AG20443 (cell line): ENCODE measurements at regions not wholly inside any gene's neighbourhood (a gene's known extent, or its start where the extent isn't known, plus 50 kb on each side); places are given as distances from the start of the nearest gene placed in this dataset.
"Not testable (repeated sequence)": the region's sequence is repeated elsewhere in the genome, so short reads cannot be mapped to it uniquely, and the experiment has no call there.

Experiments used
- DNase-seq: peaks from one replicate; pipeline ENCODE4 v3.0.0; 2012; ENCODE audit warnings: low spot score, mixed read lengths

DNA sequence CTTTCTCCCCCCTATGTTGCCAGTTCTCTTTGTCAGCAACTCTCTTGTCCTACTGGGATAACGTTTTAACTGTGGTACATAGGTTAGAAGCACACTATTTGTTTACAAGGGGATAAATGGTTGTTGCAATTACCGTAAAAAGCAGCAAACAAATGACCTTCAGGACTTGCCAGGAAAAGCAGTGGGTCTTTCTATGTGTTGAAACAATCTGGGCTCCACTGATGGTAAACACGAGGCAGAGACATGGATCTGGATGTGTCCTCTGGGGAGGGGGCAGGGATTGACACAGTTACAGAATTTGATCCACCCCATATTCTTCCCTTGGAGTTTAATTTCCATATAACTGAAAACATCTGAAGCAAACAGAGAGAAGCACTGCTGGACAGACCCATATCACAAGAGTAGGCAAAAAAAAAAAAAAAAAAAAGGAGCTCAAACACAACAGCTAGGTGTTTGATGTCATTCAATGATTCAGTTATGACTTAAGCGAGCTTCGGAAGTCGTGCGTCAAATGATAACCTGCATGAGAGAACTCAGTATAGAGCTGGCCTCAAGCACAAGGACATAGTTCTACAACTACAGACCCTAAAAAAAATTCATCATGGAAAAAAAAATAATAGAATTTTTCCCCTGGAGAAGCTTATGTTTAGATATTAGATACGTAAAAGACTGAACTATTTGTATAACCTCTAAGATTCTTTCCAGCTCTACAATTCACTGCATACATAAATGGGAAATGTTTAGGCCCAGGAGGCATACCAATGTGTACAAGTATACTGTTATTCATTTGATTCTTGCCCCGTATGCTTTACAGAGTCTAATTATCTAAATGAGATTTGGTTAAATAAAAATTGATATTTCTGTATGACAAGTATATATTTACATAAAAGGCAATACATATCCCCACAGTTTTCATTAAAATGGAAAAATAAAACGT is 127.7 kb downstream of the ALDH8A1 start:
- DNase-seq: no peak

DNA sequence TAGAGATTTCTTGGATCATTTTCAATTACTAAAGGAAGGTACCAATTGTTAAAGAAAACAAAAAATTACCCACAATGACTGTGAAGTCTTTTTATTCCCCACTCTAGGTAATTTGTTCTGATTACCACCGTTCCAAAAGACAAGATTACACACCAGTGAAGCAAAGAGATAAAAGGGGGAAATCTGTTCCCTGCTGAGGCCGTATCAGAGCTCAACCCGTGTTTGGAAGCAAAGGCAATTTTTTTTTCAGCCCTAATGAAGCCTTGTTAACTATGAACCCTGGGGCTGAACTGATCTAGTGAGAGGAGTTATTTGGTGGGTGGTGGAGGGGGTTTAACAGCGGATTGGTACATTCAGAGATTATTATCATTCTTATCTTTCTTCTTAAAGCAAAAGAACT is 128.5 kb downstream of the ALDH8A1 start:
- DNase-seq: no peak

DNA sequence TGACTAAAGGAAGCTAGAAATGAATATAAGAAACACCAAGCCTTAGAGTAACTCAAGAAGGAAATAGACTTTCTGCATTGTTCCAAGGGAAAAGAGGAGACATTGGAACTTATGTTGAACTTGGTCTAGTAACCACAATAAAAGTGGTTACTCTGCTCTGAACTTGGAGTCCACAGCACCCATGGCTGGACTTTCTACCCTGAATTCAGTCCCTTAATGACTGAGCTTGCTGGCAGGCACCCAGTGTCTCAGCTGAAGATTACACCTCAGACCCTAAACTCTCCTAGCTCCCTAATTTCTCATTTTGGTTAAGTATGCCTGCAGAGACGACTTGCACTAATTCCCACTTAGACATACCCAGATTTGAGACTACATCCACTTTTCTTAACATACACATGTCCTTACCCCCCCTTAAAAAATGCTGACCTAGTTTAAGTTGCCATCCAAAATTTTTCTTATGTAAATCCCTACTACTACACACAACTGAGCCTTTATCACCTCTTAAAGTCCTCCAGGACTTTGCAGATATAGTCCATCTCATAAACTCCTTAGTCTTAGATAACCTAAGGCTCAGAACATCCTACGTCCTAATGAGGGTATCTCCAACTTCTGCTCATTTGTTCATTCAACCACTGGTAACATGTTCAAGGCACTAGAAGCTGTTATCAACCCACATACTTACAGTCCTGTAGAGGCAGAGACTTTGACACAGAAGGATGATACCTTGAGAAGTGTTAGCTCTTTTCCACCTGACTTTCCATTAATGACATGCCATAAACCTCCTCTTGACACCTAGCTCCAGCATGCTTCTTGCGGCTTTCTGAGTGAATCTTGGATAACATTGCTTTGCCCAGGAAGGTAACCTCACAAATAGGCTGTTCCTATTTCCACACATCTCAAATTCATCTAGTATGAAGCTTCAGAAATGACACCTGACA is 129.8 kb downstream of the ALDH8A1 start:
- no peak for DNase-seq

DNA sequence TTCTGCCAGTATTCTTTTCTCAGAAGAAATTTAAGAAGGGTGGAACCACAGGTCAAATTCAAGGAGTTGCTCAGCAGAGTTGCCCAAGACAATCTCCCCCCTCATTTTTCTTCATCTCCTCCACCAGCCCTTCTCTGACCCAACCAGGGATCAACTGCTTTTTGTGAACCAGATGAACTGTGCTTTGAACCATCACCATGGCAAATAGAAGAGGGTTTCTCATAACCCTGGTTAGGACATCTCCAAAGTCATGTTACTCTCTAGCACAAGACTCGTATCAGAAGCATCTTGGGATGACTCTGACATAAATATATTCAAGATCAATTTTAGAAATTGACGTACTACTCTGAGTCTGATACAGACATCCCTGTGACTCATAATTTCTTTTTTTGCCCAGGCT is 130.7 kb downstream of the ALDH8A1 start:
- peak; percentile 12 for DNase-seq

DNA sequence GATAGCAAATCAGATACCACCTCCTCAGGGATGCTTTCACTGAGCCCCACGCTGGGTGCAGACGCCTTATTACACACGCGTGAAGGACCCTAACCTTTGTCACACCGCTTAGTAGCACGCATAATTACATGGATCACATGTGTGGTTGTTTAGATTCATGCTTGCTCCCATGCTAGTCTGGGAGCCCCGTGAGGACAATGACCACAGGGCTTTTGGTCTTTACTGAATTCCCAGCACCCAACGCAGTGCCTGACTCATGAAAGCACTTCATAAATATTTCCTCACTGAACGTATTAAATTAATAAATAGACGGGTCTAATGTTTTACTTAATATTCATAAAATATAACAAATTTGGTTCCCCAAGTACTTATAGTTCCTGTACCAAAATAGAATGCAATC is 132.5 kb downstream of the ALDH8A1 start:
- DNase-seq: no peak

DNA sequence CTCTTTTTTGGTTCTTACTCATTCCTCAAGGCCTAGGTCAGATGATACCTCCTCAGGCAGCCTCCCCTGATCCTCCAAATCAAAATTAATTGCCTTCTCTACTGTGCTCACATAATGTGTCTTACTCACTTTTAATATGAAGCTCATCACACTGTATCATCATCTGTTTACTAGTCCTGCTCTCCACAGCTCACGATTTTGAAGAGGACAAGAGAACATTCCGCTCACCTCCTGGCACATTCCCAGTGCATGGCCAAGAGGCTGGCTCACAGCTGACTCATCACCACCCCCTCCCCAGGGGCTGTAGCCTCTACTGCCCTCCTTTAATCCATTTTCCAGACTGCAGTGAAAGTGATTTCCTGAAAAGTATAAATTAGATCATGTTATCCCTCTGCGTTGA is 133.1 kb downstream of the ALDH8A1 start:
- no peak for DNase-seq

DNA sequence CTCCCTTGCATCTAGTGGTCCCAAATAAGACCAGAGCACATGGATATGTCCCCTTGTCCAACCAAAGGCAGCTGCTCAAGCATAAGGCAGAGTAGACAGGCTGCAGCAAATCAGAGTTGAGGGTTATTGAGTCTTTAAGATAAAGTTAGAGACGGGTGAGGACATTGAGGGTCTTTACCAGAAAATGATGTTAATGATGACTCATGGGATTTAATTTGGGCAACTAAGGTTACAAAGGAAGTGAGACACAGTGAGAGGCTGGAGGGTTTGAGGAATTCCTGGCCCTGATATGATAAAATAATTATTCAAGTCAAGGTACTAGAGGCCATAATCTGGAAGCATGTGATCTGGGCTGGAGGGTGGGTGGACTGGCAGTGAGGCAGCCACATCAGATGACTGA is 133.6 kb downstream of the ALDH8A1 start:
- no peak for DNase-seq

DNA sequence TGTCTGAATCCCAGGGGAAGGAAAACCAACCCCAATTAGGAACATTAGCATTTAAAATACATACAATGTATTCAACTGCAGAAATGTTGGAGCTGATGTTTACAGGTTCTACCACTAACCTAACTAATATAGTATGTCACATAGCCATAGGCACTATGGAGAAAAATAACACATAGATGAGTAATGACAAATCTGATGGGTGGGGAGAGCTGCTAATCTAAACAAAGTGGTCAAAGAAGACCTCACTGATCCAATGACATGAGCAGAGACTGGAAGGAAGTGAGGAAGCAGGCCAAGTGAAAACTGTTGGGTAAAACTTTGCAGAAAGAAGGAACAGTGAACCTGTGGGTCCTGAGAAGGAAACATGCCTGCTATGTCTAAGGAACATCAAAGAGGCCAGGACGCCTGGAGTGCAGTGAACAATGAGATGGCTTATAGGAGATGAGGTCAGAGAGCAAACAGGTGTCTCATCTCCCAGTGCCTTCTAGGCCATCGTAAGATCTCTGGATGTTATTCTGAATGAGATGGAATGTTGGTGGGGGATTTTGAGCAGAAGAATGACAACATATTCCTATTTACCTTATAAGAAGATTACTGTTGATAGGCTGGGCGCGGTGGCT is 135.7 kb downstream of the ALDH8A1 start:
- DNase-seq: no peak

DNA sequence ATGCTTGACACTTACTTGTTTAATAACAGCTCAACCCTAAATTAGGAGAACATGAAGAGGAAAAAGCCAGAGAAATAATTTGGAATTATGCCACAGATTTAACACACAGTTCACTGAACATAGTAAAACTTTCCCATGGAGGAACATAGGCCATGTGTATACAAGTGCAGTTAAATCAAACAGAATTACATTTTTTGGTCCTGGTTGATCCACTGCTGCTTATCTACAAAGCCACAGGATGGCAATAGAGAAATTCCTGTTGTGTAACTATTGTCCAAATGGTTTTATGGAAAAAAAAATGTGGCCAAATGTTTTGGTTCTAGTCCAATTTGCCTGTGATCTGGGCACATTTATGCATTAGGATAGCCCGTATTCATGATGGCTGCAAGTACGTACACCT is 136.8 kb downstream of the ALDH8A1 start:
- DNase-seq: no peak

DNA sequence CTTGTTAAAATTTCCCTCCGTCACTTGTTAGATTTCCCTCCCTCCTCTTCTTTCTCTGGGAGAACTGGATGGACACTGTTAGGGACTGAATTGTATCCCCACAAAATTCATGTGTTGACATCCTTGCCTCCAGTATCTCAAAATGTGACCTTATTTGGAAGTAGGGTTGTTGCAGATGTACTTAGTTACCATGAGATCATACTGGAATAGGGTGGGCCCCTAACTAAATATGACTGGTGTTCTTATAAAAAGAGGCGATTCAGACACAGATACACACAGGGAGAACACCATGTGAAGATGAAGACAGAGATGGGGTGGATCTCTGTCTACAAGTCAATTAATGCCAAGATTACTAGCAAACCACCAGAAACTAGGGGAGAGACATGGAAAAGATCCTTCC is 139.5 kb downstream of the ALDH8A1 start:
- no peak for DNase-seq

DNA sequence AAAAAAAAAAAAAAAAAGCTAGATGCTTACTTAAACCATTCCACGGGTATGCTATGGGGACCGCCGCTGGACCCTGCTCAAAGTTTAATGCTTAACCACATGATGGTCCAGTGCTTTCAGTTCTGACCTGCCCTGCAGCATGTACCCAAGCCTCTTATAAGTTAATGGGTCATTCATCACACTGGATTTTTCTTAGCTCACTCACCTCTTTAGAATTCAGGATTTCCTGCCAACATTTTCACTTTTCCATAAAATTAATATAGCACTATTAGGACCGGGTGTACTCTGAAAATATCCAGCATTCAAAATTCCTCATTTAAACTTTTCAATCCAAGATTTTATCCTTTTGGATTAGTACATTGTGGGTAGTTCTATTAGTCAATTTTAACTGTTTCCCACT is 140.8 kb downstream of the ALDH8A1 start:
- DNase-seq: peak; percentile 15

DNA sequence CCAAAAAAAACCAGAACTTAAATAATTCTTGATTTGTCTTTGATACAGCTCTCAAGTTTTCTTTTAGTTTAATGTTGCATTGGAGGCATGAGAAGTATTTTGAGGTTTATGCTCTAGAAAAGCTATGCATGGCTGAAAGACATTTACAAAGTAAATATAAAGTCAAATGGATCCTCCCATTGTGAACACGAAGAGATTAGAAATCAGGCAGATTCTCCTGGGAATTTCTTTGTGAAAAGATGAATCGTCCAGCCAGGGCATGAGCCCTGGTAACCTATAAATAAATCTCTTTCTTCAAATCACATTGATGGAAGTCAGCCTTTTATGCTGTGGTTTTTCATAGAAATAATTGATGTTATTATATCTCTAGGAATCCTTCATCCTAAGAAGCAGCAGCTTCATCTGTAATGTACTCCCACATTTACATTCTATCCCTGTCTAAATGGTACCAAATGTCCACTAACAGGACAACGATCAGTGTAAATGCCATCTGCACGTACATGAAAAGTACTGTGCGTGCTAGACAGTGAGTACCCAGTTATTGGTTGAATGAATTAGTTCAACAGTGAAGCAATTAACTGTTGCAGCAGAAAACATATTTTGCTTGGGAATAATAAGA is 143.6 kb downstream of the ALDH8A1 start:
- no peak for DNase-seq

DNA sequence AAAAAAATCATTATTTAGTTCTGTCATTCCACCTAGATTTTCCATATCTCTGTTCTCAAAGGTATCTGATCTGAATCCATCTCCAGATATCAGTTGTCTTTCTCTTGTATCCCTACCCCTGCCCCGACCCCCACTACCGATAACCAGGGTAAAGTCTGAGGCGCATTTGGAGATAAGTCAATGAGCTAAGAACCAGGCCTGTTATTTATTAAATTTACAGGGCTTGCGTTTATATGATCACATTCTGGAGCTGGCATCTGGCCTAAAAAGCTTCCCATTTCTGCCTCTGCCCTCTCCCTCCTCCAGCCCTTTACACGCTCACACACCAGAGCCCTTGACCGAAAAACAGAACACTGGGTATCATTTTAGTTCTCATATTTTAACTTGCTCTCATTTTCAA is 144.7 kb downstream of the ALDH8A1 start:
- no peak for DNase-seq

DNA sequence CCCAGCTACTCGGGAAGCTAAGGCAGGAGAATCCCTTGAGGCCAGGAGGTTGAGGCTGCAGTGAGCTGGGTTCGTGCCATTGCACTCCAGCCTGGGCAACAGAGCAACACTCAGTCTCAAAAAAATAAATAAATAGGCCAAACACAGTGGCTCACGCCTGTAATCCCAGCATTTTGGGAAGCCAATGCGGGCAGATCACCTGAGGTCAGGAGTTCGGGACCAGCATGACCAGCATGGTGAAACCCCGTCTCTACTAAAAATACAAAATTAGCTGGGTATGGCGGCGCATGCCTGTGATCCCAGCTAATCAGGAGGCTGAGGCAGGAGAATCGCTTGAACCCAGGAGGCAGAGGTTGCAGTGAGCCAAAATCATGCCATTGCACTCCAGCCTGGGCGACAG is 145.6 kb downstream of the ALDH8A1 start:
- not testable (repeated sequence) for DNase-seq

DNA sequence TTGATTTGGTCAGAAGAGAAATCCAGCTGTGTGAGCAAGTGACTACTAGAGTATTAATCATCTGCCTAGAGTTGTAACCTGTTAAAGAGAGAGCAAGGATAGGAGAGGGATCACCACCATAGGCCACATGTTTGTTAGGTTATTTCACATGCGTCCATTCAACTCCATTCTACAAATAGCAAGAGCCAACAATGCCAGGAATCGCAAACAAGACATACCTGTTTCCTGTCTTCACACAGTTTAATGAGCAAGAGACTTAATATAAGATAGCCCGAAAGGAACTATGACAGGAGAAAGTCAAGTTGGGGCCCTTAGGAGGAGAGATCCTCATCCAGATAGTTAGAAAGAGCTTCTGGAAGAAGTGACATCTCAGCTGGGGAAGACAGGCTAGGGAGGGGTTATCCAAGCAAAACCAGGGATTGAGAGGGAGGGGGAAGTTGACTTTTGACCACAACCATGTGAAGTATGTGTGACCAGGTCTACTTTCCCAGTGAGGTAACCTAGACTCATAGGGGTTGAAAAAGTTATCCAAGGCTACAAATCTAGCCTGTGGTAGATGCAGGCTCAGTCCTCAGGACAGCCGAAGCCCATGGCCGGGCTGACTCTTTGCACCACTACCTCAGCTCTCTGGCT is 147.4 kb downstream of the ALDH8A1 start:
- peak; percentile 31 for DNase-seq

DNA sequence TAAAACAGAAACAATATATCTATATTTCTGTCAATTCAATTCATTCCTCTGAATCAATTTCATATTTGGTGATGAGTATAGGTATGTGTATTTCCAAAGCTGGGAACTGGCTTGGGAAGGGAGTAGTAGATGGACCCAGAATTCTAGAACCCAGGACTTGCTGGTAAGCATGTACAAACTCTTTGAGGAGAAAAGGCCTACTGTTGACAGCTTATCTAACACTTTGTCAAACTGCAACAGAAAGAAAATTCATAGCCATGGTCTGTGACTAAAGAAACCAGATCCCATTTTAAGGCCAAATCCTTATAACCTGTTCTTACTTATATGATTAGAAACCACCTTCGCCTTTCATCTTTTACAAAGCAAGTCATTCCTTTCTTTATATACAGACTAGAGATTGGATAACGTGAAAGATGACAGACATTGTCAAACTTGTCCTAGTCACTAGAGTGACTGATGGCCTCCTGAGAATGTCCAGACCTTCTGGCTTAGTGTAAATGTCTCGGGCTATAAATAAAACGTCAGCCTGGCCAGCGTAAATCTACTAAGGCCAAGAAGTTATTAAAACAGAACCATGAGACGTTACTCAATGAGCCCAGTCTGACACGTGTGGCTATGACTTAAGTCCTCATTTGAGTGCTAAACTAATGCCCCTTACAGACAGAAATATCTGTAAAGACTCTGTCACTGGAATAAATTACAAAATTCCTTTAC is 152.3 kb downstream of the ALDH8A1 start:
- DNase-seq: no peak

DNA sequence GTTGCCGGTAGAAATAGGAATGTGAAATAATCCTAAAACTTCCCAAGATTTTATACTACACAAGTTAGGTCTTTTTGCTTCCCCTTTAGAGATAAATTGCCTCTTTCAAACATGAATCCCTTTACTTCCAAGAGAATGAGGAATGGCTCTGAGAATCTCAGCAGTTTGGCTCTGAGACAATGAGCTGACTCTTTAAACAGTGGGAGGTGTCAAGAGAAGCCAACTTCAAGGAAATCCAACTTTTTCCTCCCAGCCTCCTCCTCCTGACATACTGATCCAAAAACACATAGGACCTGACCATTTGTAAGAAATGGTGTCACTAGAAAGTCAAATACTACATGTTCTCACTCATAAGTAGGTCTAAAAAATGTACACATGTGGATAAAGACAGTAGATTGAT is 154.2 kb downstream of the ALDH8A1 start:
- DNase-seq: no peak

DNA sequence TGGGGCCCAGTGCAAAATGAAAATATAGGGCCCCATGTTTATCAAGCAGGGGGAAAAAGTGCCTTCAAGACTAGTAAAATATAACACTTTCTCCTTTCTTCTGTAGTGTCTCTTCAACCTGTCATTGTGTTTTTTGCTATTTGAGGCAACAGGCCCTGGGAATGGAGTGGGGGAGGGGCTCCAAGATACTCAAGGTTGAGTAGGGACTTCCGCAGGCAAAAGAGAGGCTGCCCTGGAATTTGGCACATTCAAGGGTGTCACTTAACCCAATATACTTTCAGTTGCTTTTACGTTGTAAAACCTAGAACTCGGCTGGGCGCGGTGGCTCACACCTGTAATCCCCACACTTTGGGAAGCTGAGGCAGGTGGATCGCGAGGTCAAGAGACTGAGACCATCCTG is 154.9 kb downstream of the ALDH8A1 start:
- DNase-seq: no peak

DNA sequence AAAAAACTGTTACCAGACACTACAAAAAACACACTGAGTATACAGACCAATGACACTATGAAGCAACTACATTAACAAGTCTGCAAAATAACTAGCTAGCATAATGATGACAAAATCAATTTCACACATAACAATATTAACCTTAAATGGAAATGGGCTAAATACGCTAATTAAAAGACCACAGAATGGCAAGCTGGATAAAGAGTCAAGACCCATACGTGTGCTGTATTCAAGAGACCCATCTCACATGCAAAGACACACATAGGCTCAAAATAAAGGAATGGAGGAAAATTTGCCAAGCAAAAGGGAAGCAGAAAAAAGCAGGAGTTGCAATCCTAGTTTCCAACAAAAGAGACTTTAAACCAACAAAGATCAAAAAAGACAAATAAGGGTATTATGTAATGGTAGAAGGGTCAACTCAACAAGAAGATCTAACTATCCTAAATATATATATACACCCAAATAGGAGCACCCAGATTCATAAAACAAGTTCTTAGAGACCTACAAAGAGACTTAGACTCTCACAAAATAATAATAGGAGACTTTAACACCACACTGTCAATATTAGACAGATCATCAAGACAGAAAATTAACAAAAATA is 158.6 kb downstream of the ALDH8A1 start:
- DNase-seq: not testable (repeated sequence)

DNA sequence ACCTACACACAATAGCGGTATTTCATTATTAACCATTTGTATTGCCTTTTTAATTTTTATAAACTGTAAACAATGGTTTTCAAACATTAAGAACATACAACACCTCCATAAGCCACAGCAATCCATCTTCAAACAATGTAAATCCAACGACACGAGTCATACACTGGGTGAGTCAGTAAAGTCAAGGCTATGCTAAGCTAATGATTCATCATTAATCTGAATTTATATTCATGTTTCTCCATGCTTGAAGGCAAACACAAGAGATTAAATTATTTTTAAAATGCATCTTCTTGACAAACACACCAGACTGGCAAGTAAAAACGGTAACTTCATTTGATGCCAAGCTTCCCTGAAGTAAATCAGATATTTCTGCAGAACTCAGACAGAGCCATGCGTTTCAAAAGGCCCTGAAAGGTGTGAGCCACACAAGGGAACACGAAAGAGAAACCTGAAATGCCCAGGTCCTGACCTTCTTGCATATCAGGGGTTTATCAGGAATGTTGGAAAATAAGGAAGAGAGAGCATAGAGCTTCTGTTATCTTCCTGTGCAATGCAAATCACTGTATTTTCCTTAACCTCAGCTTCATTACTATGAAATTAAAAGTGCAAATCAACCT is 162.5 kb downstream of the ALDH8A1 start:
- peak; percentile 50 for DNase-seq
